ENCODE measurements at regions not wholly inside any gene's neighbourhood (a gene's known extent, or its start where the extent isn't known, plus 50 kb on each side); places are given as distances from the start of the nearest gene placed in this dataset.

- H3K4me3 ChIP-seq (ENCODE audit: low read depth, low read length) = no peak overlapping the region
- TF ChIP-seq CTCF (IDR thresholded peaks at IDR 0.05; ENCODE audit: low read depth, low read length) = no peak
Observed at GRCh38 chr4:54473077-54473545, 184.6 kb upstream of the KIT start.

- TF ChIP-seq CTCF (IDR thresholded peaks at IDR 0.05; ENCODE audit: low read depth, low read length) = no peak
- H3K4me3 ChIP-seq (ENCODE audit: low read depth, low read length) = no peak overlapping the region
Observed at GRCh38 chr4:54473798-54474197, 184.0 kb upstream of the KIT start.

- TF ChIP-seq CTCF (IDR thresholded peaks at IDR 0.05; ENCODE audit: low read depth, low read length) = no peak
- H3K4me3 ChIP-seq (ENCODE audit: low read depth, low read length) = no peak overlapping the region
Observed at GRCh38 chr4:54475546-54475945, 182.2 kb upstream of the KIT start.

- H3K4me3 ChIP-seq (ENCODE audit: low read depth, low read length) = no peak overlapping the region
- TF ChIP-seq CTCF (IDR thresholded peaks at IDR 0.05; ENCODE audit: low read depth, low read length) = no peak
Observed at GRCh38 chr4:54482529-54483200, 175.1 kb upstream of the KIT start.

- no peak for TF ChIP-seq CTCF (IDR thresholded peaks at IDR 0.05; ENCODE audit: low read depth, low read length)
- no peak overlapping the region for H3K4me3 ChIP-seq (ENCODE audit: low read depth, low read length)
Observed at GRCh38 chr4:54484383-54484782, 173.4 kb upstream of the KIT start.

- no peak for TF ChIP-seq CTCF (IDR thresholded peaks at IDR 0.05; ENCODE audit: low read depth, low read length)
- no peak overlapping the region for H3K4me3 ChIP-seq (ENCODE audit: low read depth, low read length)
Observed at GRCh38 chr4:54487491-54487890, 170.3 kb upstream of the KIT start.

- no peak for TF ChIP-seq CTCF (IDR thresholded peaks at IDR 0.05; ENCODE audit: low read depth, low read length)
- no peak overlapping the region for H3K4me3 ChIP-seq (ENCODE audit: low read depth, low read length)
Observed at GRCh38 chr4:54493862-54494261, 163.9 kb upstream of the KIT start.

Data from WI38 (cell line).